HEK293T (cell line): ENCODE measurements at regions not wholly inside any gene's neighbourhood (a gene's known extent, or its start where the extent isn't known, plus 50 kb on each side); places are given as distances from the start of the nearest gene placed in this dataset.

ENCODE experiments used
- ARNT ChIP-seq: fragments of 450-650 bp; IDR thresholded peaks from 2 replicates; pipeline ENCODE4 v1.6.1; 2017; ENCODE audit warnings: mild to moderate bottlenecking
- SP1 ChIP-seq: fragments of 450-650 bp; IDR thresholded peaks from 2 replicates; pipeline ENCODE4 v1.6.1; 2017

GRCh38 chr4:182067828-182068227 is 175.4 kb upstream of the TENM3 start:
- TF ChIP-seq ARNT = no peak
- no peak for TF ChIP-seq SP1
